CD4-positive, alpha-beta T cell (primary cell): ENCODE measurements at regions not wholly inside any gene's neighbourhood (a gene's known extent, or its start where the extent isn't known, plus 50 kb on each side); places are given as distances from the start of the nearest gene placed in this dataset.

Experiments
- ATAC-seq: fragments of 200-7000 bp; cut with Tn5 transposase; one replicate; pipeline ENCODE4 v1.10.0; 2022; ENCODE audit warnings: mild to moderate bottlenecking; ENCODE audit not compliant: poor library complexity
- CTCF ChIA-PET: fragments of 350-600 bp; sonication (Branson Sonifier 250); formaldehyde crosslinking; loops from one replicate; lab custom pipeline; 2021; ENCODE audit warnings: antibody characterized with exemption, inconsistent platforms; lab: Charles Lee
- POLR2A ChIA-PET: fragments of 350-600 bp; sonication (Branson Sonifier 250); formaldehyde crosslinking; loops from one replicate; lab custom pipeline; 2021; ENCODE audit warnings: antibody characterized with exemption, inconsistent platforms; lab: Charles Lee
- DNase-seq, 14 experiments: peaks; one replicate each; pipeline ENCODE4 v3.0.0-alpha.2; 2013 to 2020; ENCODE audit warnings: mixed read lengths in 2 of 14
- H3K27ac ChIP-seq, 2 donors: one replicate each; pipeline versions ENCODE4 v1.5.1 to v1.7.0; 2013; ENCODE audit warnings: low read length in 2 of 2, low read depth in 1 of 2, mild to moderate bottlenecking in 1 of 2
- H3K27me3 ChIP-seq, 2 experiments: 1 replicate in 1 of 2; 2 replicates in 1 of 2; pipeline versions ENCODE4 v1.6.1 to v1.7.0; 2013; ENCODE audit warnings: low read length in 2 of 2, control low read depth in 1 of 2, mild to moderate bottlenecking in 1 of 2, moderate library complexity in 1 of 2; ENCODE audit not compliant: insufficient read depth in 2 of 2, control insufficient read depth in 1 of 2
- H3K36me3 ChIP-seq: one replicate; pipeline ENCODE4 v1.6.1; 2013; ENCODE audit warnings: low read length, control low read depth; ENCODE audit not compliant: insufficient read depth
- H3K4me1 ChIP-seq: one replicate; pipeline ENCODE4 v1.6.1; 2013; ENCODE audit warnings: low read length, control low read depth; ENCODE audit not compliant: insufficient read depth
- H3K4me3 ChIP-seq: one replicate; pipeline ENCODE4 v1.5.1; 2013; ENCODE audit warnings: mild to moderate bottlenecking, low read length, moderate library complexity
- H3K9me3 ChIP-seq, 2 experiments: 1 replicate in 1 of 2; 2 replicates in 1 of 2; pipeline versions ENCODE4 v1.6.1 to v1.7.0; 2013; ENCODE audit warnings: low read length in 2 of 2, mild to moderate bottlenecking in 2 of 2, control low read depth in 1 of 2, moderate library complexity in 1 of 2; ENCODE audit not compliant: control insufficient read depth in 1 of 2, insufficient read depth in 1 of 2
- H3K27ac Mint-ChIP-seq: one replicate; pipeline ENCODE4 v1.8.0; 2020; ENCODE audit warnings: mixed read lengths
- H3K27me3 Mint-ChIP-seq: one replicate; pipeline ENCODE4 v1.8.0; 2021; ENCODE audit warnings: mixed read lengths
- H3K36me3 Mint-ChIP-seq: one replicate; pipeline ENCODE4 v1.8.0; 2021; ENCODE audit warnings: low read depth, mixed read lengths
- H3K4me1 Mint-ChIP-seq: one replicate; pipeline ENCODE4 v1.8.0; 2021; ENCODE audit warnings: low read depth, mixed read lengths
- H3K4me3 Mint-ChIP-seq: one replicate; pipeline ENCODE4 v1.8.0; 2020; ENCODE audit warnings: mild to moderate bottlenecking, mixed read lengths
- H3K9me3 Mint-ChIP-seq: one replicate; pipeline ENCODE4 v1.8.0; 2020; ENCODE audit warnings: mixed read lengths
- intact Hi-C, 2 experiments: fragments of 100-400 bp; cut with DNase I in 1 of 2; cut with micrococcal nuclease in 1 of 2; formaldehyde crosslinking; loops; one replicate each; pipeline versions ENCODE4 v1.15.1 to v1.9.0; 2023 to 2025; cut with DNase I, micrococcal nuclease
- TF ChIP-seq, protein P1 (sequence below): fragments of 200-600 bp; IDR thresholded peaks from one replicate; pipeline ENCODE4 v1.8.0; 2022; ENCODE audit warnings: antibody characterized with exemption, mild to moderate bottlenecking

DNA sequence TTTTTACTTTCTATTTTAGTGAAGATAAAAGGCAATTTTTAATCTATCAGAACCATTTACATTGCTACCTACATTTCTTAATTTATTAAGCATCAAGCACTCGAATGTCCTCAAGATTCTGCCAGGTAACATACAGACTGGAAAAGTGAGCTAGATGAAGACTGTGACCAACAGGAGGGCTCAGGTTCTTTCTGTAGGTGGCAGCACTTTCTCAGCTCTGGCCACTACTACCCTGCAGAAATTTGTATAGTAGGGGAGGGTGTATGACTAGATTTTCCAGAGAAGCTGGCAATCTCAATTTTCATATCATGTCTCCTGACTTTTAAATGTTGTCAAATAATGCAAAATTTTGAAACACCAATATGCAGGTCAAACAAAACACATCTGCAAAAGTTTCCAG lies 165.0 kb upstream of the SUCLG2 start:
- no peaks in the 10 kb centered on the region for H3K4me1 ChIP-seq
- no peaks in the 10 kb centered on the region for H3K36me3 ChIP-seq
- H3K27ac ChIP-seq, result no peak overlapping the region
- H3K27me3 ChIP-seq, result no peaks in the 10 kb centered on the region
- POLR2A ChIA-PET, result no interaction called here
- H3K4me1 Mint-ChIP-seq, result no peaks in the 10 kb centered on the region
- DNase-seq (peak in 5 of 14 experiments; percentile 3 to 38 (median 27)), ATAC-seq (no peak)
- no peaks in the 10 kb centered on the region for H3K27me3 Mint-ChIP-seq
- H3K9me3 ChIP-seq, result no peaks in the 10 kb centered on the region
- H3K36me3 Mint-ChIP-seq, result no peaks in the 10 kb centered on the region
- H3K27ac Mint-ChIP-seq, result no peak overlapping the region
- TF ChIP-seq, protein P1, sequence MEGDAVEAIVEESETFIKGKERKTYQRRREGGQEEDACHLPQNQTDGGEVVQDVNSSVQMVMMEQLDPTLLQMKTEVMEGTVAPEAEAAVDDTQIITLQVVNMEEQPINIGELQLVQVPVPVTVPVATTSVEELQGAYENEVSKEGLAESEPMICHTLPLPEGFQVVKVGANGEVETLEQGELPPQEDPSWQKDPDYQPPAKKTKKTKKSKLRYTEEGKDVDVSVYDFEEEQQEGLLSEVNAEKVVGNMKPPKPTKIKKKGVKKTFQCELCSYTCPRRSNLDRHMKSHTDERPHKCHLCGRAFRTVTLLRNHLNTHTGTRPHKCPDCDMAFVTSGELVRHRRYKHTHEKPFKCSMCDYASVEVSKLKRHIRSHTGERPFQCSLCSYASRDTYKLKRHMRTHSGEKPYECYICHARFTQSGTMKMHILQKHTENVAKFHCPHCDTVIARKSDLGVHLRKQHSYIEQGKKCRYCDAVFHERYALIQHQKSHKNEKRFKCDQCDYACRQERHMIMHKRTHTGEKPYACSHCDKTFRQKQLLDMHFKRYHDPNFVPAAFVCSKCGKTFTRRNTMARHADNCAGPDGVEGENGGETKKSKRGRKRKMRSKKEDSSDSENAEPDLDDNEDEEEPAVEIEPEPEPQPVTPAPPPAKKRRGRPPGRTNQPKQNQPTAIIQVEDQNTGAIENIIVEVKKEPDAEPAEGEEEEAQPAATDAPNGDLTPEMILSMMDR, result peak; percentile 30
- intact Hi-C loops, result loop anchor here (2.0 to 5.0 kb wide), 3 partner anchors 437 to 1058 kb away; no protein-coding TSS in a partner anchor
- H3K4me3 ChIP-seq, result no peak overlapping the region
- no peak overlapping the region for H3K4me3 Mint-ChIP-seq
- peaks cover 2% of the 10 kb centered on the region for H3K9me3 Mint-ChIP-seq
- CTCF ChIA-PET, result interaction anchor here (0.9 to 1.6 kb wide), 2 partner anchors 1055 to 1058 kb away, joined by 3 read pairs; no protein-coding TSS in a partner anchor

GRCh38 chr3:67809370-67809935 lies 155.0 kb upstream of the SUCLG2 start:
- ATAC-seq (no peak), DNase-seq (no peak)
- Mint-ChIP-seq H3K9me3 (no peaks in the 10 kb centered on the region), H3K27ac (no peak overlapping the region), H3K4me3 (no peak overlapping the region), H3K27me3 (peaks cover 4% of the 10 kb centered on the region), H3K4me1 (no peaks in the 10 kb centered on the region), H3K36me3 (no peaks in the 10 kb centered on the region)
- Histone ChIP-seq H3K27me3 (no peaks in the 10 kb centered on the region), H3K4me3 (no peak overlapping the region), H3K27ac (no peak overlapping the region), H3K36me3 (no peaks in the 10 kb centered on the region), H3K4me1 (no peaks in the 10 kb centered on the region), H3K9me3 (no peaks in the 10 kb centered on the region)
- TF ChIP-seq, protein P1, result no peak
- ChIA-PET POLR2A (no interaction called here), CTCF (no interaction called here)
- intact Hi-C loops, result no loop called here

- Mint-ChIP-seq H3K27ac (no peak overlapping the region), H3K9me3 (peaks cover under 1% of the 10 kb centered on the region), H3K4me1 (no peaks in the 10 kb centered on the region), H3K36me3 (peaks cover 4% of the 10 kb centered on the region), H3K4me3 (no peak overlapping the region), H3K27me3 (peaks cover 4% of the 10 kb centered on the region)
- H3K36me3 ChIP-seq, result no peaks in the 10 kb centered on the region
- no peaks in the 10 kb centered on the region for H3K9me3 ChIP-seq
- H3K27ac ChIP-seq, result no peak overlapping the region
- TF ChIP-seq, protein P1, result no peak
- POLR2A ChIA-PET, result no interaction called here
- ATAC-seq (no peak), DNase-seq (no peak)
- intact Hi-C loops, result no loop called here
- no peaks in the 10 kb centered on the region for H3K27me3 ChIP-seq
- H3K4me3 ChIP-seq, result no peak overlapping the region
- CTCF ChIA-PET, result no interaction called here
- no peaks in the 10 kb centered on the region for H3K4me1 ChIP-seq
Observed at GRCh38 chr3:67808906-67809305, 154.5 kb upstream of the SUCLG2 start.
